PC-3 (cell line): ENCODE measurements at regions not wholly inside any gene's neighbourhood (a gene's known extent, or its start where the extent isn't known, plus 50 kb on each side); places are given as distances from the start of the nearest gene placed in this dataset.

ENCODE experiments used
- EZH2 ChIP-seq: fragments of 300-600 bp; sonication (generic); IDR thresholded peaks from one replicate; pipeline ENCODE4 v1.6.1; 2017; ENCODE audit warnings: antibody characterized with exemption, mild to moderate bottlenecking, low read length; ENCODE audit not compliant: unreplicated experiment
- EZH2phosphoT487 ChIP-seq: fragments of 300-600 bp; sonication (generic); IDR thresholded peaks from 2 replicates; pipeline ENCODE4 v1.6.1; 2018; ENCODE audit warnings: mild to moderate bottlenecking, antibody characterized with exemption, low read length, borderline replicate concordance
- TF ChIP-seq, protein P1 (sequence below): fragments of 300-600 bp; sonication (generic); conservative IDR thresholded peaks from 2 replicates; pipeline ENCODE4 v1.5.1; 2017; ENCODE audit warnings: antibody characterized with exemption, low read depth, mild to moderate bottlenecking, low read length

GRCh38 chr11:119933584-119933983 is 204.3 kb downstream of the TRIM29 start:
- TF ChIP-seq, protein P1, sequence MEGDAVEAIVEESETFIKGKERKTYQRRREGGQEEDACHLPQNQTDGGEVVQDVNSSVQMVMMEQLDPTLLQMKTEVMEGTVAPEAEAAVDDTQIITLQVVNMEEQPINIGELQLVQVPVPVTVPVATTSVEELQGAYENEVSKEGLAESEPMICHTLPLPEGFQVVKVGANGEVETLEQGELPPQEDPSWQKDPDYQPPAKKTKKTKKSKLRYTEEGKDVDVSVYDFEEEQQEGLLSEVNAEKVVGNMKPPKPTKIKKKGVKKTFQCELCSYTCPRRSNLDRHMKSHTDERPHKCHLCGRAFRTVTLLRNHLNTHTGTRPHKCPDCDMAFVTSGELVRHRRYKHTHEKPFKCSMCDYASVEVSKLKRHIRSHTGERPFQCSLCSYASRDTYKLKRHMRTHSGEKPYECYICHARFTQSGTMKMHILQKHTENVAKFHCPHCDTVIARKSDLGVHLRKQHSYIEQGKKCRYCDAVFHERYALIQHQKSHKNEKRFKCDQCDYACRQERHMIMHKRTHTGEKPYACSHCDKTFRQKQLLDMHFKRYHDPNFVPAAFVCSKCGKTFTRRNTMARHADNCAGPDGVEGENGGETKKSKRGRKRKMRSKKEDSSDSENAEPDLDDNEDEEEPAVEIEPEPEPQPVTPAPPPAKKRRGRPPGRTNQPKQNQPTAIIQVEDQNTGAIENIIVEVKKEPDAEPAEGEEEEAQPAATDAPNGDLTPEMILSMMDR = no peak
- no peak for TF ChIP-seq EZH2phosphoT487
- no peak for TF ChIP-seq EZH2
